C4-2B (cell line): ENCODE measurements at regions not wholly inside any gene's neighbourhood (a gene's known extent, or its start where the extent isn't known, plus 50 kb on each side); places are given as distances from the start of the nearest gene placed in this dataset.

Source experiments
- H3K27ac ChIP-seq: fragments of 450-650 bp; 2 replicates; pipeline ENCODE4 v1.5.1; 2017
- CTCF ChIP-seq: fragments of 450-650 bp; conservative IDR thresholded peaks from 2 replicates; pipeline ENCODE4 v1.5.1; 2017; ENCODE audit warnings: mild to moderate bottlenecking
- ZFX ChIP-seq: fragments of 450-650 bp; IDR thresholded peaks from 2 replicates; pipeline ENCODE4 v1.6.1; 2017

DNA sequence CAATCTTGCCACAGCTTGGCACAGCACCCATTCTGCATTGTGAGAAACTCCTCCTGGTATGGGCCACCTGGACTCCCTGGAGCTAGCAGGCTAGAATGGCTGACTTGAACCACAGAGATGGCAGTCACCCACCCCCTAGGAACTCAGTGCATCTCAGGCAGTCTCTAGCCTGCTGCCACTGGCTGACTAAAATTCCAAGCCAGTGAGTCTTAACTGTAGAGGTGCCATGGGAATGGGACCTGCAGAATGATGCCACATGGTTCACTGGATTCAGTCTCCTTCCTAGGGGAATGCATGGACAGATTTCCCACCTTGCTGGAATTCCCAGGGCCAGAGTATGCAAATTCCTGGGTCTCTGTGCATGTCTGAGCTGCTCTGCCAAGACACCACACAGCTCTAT, 382.9 kb downstream of the MAN2A1 start:
- TF ChIP-seq CTCF (no peak), ZFX (no peak)
- no peak overlapping the region for H3K27ac ChIP-seq

DNA sequence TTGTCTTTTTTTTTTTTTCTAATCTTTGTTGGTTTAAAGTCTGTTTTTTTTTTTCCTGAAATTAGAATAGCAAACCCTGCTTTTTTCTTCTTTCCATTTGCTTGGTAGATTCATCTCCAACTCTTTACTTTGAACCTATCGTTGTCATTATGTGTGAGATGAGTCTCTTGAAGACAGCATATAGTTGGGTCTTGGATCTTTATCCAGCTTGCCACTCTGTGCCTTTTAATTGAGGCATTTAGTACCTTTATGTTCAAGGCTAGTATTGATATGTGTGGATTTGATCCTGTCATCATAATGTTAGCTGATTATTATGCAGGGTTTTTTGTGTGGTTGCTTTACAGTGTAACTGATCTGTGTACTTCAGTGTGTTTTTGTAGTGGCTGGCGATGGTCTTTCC, 383.8 kb downstream of the MAN2A1 start:
- TF ChIP-seq ZFX: no peak
- TF ChIP-seq CTCF: no peak
- H3K27ac ChIP-seq: no peak overlapping the region

- no peak for TF ChIP-seq CTCF
- TF ChIP-seq ZFX: no peak
- no peak overlapping the region for H3K27ac ChIP-seq
Measured at GRCh38 chr5:110075656-110076055, 385.9 kb downstream of the MAN2A1 start.

DNA sequence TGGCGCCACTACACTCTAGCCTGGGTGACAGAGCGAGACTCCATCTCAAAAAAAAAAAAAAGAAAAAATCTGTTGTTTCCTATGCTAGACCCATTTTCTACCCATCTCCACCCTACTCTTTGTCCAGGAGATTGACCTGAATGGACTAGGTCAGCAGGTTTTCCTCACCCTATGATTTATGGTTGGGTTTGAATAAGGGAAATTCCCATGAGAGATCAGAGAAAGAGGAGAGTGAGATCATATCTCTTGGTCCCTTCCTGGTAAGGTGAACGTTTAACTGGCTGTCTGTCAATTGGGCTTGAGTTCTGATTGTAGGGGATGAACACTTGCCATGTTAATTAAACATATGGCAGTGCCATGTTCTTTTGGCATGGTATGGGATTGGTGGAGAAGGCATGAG, 387.4 kb downstream of the MAN2A1 start:
- TF ChIP-seq ZFX (no peak), CTCF (no peak)
- no peak overlapping the region for H3K27ac ChIP-seq

DNA sequence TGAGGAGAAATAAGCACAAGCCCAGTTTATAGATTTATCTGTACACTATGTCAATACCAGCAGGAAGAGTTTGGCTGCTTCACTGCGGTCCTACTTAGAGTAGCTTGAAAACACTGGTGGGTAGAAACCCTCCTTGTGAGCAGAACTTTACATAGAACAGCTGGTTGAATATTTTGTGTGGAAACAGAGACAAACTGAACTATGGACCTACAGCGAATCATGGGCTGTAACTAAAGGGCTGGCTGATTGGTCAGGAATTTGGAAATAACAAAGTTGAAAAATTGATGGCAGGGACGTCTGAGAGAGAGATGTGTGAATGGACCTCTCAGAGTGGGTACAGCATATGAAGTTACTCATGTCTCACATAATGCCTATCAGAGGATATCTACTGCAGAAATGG, 392.5 kb downstream of the MAN2A1 start:
- TF ChIP-seq ZFX (no peak), CTCF (no peak)
- H3K27ac ChIP-seq: no peak overlapping the region

GRCh38 chr5:110082863-110083262, 393.1 kb downstream of the MAN2A1 start:
- TF ChIP-seq CTCF: no peak
- no peak for TF ChIP-seq ZFX
- H3K27ac ChIP-seq: no peak overlapping the region

DNA sequence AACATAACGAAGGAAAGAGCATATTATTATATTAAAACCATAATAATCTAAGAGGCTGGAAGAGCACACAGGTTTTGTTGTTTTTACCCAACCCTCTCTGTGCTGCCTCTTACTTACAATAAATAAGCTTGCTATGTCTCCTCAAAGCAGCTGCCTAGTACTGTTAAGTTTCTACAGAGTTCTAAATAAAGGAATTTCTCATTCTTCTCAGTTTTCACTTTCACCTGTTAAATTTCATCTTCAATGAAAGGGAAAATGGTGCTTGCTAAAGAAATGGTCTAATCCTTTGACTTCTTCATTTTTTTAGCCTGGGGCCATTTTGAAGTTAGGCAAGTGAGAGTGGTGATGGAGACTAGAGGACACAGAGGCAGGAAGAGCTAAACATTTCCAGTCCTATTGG, 396.1 kb downstream of the MAN2A1 start:
- H3K27ac ChIP-seq: no peak overlapping the region
- TF ChIP-seq CTCF: no peak
- TF ChIP-seq ZFX: no peak
